Astrocyte of the hippocampus (primary cell): ENCODE measurements at regions not wholly inside any gene's neighbourhood (a gene's known extent, or its start where the extent isn't known, plus 50 kb on each side); places are given as distances from the start of the nearest gene placed in this dataset.
"Not testable (repeated sequence)": the region's sequence is repeated elsewhere in the genome, so short reads cannot be mapped to it uniquely, and the experiment has no call there.

Experiments
- DNase-seq: peaks from one replicate; pipeline ENCODE4 v3.0.0; 2011; ENCODE audit warnings: low read depth, low spot score

DNA sequence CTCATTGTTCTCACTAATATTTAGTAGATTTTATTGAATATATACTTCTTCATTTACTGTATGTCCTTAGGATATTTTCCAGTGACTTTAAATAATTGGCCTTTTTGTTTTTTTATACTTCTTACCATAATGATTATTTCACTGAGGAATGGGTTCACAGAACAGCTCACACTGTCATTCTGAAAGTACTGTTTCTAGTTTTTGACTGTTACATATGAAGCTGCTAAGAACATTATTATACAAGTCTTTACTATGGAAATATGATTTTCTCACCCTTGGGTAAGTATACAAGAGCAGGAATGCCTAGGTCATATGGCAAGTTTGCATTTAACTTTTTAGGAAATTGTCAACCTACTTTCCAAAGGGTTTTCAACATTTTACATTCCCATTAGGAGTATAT, 343.1 kb downstream of the CCER1 start:
- no peak for DNase-seq

DNA sequence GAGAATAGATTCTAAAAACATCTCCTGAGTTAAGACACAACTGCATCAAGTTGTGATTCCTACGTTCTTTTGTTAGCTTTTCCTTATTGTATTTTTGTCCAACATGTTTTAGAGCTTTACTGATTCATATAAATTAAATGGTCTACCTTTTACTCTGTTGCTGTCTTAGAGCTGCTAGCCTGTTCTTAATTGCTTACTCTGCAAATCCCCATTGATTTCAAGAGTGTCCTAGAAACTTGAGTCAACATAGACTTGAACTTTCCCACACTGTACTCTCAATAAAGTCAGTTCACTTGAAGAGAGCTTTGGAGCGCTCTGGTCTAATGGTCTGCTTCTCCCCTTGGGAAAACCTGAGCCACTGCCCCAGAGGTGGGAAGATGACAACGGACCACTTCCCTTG, 343.9 kb downstream of the CCER1 start:
- DNase-seq = no peak

DNA sequence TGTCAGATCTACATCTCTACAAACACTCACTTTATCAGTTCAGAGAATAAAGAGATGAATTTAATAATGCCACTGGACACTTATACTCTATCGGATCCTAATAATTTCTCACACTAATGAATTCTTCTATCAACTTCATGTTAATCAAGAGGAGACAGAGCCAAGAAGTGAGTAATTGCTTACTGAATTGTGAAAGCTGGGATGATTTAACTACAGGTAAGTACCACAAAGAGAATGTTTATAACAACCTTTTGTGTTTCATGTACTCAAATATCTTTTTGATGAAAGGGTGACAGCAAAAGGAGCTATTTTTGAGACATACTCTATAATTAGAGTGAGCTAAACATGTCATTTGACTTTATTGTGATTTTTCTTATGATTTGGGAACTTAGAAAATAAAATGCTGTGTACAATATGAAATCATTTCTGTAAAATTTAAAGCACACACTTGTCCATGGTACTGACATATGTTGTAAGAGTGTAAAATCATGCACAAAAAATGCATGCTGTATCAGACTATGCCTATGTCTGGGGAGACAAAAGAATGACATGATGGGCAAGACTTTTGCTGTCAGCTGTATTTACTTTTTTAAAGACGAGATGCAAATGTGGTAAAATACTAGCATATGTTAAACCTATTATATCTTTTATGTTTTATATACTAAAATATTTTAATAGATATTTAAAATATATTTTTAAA, 361.2 kb downstream of the CCER1 start:
- no peak for DNase-seq

DNA sequence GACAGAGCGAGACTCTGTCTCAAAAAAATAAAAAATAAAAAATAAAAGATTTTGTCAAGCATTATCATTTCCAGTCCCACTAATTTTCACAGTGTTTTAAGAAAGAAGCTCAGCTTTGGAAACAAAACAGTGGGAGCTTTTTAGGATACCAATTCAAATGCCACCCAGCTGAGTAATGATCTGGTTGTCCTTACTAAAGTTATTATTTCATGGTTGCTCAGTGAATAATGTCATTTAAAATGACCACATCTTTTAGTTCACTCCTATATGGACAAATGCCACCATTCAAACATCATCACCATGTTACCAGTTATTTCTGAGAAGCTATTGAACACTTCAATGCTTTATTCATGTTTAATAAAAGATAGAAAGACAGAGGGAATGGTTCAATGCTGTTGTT, 365.0 kb downstream of the CCER1 start:
- DNase-seq = no peak

DNA sequence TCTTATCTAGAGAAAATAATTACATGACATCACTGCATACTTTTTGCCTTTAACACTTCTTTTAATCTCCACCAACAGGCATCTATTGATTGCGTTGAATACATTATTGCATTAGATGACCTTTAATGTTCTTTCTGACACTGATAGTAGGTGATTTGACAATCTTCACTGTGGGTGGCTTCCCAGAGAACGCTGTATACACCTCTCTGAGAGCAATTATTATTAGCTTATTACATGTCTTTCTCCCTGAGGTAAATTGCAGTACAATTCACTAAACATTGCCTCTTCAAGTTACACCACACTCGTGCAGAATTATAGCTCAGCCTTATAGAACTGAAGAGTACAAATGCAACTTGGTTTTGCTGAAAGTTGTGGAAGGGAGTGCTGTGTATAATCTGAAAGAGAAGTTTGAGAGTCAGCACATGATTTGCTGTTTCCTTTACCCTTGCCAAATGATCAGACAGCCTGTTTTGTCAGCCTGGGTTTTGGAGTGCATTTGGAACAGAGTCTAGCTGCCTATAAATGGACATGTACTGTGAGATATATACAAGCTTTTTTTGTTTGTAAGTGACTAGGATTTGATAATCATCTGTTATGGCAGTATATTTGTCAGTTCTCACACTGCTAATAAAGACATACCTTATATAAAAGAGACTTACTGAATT, 369.2 kb downstream of the CCER1 start:
- DNase-seq = no peak

DNA sequence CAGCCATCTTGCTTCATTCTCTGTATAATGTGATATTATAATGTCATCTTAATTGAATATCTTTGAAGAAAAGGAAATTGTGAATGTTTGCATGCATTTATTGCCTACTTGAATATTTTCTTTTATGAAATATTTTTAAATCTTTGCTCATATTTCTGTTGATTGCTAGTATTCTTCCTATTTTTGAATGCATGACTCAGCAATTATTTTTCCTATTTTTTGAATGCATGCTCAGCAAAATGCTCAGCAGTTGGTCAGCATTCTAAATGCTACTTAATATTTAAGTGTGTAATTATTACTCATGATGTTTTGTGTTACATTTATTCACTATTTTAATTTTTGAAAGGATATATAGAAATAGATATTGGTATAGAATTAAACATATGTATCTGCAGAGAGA, 378.3 kb downstream of the CCER1 start:
- DNase-seq = no peak

DNA sequence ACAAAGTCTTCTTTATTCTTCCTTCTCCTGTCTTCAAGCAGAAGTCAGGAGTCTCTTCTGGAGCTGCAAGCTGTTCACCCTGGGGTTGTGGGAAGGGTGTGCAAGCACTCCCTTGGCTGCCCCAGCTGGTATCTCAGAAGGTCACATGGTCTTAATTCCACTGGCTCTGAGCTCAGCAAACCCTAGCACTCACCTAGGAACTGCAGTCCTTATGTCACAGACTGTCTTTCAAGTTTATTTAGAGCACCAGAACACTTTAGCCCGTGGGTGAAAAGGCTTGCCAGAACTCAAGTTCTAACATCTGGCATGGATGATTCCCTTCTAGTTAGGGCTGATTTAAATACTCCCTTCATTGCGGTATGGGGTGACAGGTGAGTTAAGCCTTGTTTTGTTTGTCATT, 379.0 kb downstream of the CCER1 start:
- no peak for DNase-seq

DNA sequence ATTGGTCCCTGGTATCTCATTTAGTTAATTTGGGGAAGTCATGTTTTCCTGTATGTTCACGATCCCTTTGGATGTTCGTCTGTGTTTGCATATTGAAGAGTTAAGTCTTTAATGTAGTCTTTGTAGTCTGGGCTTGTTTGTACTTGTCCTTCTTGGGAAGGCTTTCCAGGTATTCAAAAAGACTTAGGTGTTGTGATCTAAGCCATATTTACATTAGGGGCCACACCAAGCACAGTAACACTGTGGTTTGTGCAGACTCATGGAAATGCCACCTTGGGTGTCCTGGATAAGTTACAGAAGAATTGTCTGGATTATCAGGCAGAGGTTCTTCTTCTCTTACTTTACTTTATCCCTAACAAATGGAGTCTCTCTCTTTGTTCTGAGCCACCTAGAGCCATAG, 380.3 kb downstream of the CCER1 start:
- DNase-seq = no peak

DNA sequence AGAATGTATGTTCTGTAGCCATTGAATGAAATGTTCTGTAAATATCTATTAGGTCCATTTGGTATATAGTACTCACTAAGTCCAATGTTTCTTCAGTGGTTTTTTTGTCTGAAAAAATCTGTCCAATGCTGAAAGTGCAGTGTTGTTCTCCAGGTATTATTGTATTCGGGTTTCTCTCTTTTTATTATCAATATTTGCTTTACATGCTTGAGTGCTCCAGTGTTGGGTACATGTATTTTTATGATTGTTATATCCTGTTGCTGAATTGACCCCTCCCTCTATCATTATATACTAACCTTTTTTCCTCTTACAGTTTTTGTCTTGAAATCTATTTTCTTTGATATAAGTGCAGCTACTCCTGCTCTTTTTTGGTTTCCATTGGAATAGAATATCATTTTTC, 382.2 kb downstream of the CCER1 start:
- no peak for DNase-seq

DNA sequence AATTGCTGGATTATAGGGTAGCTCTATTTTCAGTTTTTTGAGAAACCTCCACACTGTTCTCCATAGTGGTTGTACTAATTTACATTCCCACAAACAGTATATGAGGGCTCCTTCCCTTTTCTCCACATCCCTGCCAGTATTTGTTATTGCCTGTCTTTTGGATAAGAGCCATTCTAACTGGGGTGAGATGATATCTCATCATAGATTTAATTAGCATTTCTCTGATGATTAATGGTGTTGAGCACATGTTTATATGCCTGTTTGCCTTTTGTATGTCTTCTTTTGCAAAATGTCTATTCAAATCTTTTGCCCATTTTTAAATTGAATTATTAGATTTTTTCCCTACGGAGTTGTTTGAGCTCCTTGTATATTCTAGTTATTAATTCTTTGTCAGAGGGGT, 385.3 kb downstream of the CCER1 start:
- no peak for DNase-seq

DNA sequence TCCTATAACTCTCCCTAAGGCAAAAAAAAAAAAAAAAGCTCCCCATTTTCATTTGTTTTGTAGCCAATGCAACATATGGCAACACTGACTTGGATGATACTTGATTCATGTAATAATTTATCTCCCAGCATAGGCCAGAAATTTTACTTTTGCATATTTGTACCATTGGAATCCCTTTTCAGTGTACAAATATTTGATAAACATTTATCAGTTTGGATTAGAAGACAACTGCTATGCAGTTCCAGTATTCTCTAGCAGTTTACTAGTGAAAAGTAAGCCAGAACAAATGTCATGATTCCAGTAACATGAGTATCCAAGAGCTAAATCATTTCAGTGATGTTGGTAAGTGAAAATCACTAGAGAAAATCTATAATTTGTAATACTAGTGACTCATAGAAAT, 392.3 kb downstream of the CCER1 start:
- no peak for DNase-seq

DNA sequence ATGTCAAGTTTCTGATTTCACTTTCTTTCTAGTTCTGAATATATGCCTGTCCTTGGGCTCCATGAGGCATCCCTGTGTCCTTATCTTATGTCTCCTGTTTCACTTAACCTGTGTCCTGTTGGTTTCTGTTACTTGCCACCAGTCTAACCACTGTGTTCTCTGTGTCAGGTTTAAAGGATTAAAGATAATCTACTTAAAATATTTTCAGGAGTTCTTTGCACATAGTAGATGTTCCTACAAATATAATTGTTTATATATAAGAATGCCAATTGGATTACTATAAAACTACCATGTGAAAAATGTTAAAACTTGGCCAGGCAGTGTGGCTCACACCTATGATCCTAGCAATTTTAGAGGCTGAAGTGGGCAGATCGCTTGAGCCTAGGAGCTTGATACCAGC, 406.4 kb downstream of the CCER1 start:
- DNase-seq = no peak

DNA sequence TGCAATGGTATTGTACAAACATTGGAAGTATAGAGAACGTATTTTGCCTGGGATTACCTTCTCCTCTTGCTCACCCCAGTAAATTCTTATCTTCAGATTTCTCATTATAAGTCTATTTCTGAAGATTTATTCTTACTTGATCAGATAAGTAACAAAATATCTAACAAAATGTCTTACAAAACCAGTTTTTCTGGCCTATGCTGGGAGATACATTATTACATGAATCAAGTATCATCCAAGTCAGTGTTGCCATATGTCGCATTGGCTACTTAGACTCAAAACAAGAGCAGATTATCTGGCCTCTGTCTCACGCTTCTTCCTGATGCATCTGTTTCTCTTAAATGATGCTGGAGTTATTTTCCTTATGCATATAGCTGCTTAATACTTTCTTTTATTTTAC, 408.5 kb downstream of the CCER1 start:
- DNase-seq = no peak

DNA sequence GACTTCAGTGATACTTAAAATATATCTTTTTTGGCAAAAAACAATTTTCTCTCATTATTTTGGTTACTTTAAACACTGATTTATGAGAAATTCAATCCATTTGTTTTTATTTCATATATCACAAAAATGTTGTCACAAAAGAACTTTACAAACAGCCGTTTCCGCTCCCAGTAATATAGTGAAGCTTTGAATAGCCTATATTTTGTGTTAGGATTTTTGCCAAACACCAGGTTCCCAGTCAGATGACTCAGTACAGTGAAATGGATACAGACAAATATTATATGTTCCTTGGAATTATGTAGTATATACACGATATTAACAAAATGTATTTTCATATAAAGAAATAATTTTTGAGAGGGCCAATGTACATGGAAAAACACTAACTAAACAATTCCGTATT, 411.1 kb downstream of the CCER1 start:
- peak; percentile 2 for DNase-seq

DNA sequence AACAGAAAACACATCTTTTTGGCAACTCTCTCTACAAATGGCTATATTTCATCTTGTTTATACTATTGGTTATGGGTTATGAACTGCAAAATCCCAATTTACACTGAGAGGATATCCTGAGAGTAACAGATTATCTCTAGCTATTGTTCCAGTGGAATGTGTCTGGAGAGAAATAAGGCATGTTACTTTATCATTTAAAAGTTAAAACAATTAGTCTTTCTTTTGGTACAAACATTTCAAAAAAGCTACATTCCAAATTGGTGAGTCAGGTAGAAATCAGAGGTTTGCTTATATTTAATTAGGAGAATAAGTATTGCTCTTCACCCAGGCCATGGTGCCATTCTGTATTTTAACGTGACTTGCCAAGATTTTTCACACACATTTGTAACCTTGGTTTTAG, 411.6 kb downstream of the CCER1 start:
- DNase-seq = peak; percentile 44

DNA sequence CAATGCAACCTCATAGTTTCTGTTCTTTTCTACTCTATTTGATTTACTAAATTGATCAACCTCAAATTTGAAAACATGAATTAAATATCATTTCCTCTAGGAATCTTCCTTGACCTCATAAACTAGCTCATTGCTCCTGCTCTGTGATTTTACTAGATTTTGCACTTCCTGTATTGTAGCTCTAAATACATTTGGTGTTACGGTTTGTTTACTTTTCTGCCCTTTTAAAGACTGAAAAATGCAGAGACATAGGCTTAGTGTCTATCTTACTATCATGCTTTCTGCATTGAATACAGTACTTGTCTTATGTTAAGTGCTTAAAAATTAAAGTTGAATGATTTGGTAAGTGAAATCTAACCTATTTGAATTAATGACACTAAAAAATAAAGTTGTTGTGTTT, 412.1 kb downstream of the CCER1 start:
- DNase-seq = not testable (repeated sequence)

DNA sequence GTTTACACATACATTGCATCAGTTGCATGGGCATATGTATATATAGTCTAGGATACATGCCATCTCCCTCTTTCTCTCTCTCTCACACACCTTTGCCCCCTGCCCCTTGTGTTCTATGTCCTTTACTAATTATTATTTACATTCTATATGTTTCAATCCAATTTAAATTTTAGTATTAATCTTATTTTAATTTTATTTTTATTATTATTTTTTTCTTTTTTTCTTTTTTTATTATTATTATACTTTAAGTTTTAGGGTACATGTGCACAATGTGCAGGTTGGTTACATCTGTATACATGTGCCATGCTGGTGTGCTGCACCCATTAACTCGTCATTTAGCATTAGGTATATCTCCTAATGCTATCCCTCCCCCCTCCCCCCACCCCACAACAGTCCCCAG, 421.1 kb downstream of the CCER1 start:
- DNase-seq = not testable (repeated sequence)

DNA sequence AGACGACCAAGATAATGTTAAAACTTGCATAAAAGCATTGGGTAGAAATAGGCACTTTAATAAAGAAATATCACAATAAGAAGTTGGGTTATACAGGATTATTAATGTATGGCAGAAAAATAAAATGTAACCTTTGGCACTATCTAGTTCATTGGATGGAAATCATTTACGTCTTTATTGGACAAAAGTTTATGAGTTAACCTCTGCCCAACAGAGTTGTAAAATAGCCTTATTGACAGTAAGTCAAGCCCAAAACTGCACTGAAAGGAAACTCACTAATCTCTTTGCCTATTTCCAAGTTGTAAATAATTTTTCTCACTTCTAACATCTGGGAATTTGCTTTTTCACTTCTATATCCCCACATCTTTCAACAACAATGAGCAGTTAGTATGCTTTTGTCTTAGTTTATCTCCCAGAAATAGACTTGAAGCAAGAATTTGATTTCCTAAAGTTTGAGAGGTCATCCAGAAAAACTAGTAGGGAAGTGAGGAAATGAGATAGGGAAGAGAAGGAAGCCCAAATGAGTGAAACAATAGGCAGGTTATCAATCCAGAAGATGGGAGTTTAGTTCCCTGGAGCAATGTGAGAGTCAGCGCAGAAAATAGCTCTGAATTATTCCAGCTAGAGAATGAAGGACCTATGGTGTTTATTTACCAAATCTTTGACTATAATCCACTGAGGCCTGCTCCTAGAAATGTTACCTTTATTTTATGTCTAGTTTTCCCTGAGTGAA, 434.8 kb downstream of the CCER1 start:
- DNase-seq = no peak

DNA sequence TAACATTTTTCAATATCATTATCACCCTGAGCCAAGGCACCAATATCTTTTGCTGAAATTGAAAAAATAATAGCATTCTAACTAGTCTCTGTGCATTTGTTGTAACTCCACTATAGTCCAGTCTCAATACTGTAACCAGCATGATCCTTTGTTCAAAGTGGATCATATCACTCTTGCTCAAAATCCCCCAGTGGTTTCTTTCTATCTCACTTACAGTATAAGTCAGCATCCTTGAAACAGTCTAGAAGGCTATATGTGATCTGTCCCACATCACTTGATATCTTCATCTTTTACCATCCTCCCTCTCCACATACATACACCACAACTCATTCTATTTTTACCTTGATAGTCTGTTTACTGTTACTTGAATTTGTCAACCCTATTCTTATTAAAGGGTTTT, 435.7 kb downstream of the CCER1 start:
- DNase-seq = no peak

DNA sequence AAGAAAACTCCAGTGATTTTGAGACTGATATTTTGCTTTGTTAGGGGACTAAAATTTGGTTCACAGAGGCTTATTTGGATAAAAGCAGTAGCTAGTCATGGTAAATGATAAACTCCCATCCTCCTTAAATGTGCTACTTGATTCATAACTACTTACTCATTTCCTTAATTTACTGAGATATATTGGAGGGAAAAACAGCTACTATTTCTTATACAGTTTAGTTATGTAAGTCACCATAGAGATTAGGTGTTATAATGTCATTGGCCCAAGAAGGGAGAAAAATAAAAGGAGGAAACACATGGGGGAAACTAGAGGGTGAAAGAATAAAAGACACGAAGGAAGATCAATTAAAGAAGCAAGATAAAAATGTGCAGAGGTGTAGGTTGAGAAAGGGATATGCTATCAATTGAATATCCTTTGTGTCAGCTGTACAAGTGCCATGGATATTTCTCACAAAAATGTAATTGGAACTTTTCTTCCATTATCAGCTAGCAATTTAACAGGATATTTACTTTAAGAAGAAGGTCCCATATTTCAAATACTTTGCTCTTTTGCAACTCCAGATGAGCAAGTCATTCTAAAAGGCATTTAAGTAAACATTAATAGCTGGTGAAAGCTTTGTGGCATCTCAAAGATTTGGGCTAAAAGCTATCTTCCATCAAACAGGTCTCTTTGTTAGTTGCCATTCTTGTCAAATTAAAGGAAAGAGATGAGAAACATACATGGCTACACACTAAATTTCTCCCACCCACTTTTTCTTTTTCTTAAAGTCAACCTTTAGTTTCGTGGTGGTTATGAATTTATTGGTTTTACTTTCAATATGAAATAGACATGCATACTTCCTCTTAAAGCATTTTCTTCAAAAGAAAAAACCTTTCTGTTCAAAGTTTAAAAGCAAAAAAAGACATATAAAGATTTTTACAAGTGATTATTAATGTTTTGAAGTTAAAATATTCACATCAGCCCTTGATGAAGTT, 439.5 kb downstream of the CCER1 start:
- no peak for DNase-seq

DNA sequence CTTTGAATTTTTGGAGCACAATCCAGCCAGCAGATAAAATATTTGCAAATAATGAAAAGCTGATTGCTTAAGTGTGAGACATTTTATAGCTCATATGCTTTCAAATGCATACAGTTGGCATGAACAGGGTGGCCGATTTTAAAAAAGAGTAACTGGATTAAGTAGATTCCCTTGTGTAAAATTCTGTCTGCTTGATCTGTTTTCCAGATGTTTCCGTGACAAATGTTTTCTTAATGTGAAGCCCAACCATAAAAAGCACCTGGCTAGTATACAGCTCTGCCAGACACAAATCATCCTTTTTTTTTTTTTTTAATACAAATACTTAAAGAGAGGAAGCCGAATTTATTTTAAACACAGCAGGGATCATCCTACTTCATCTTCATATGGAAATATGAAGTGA, 440.7 kb downstream of the CCER1 start:
- no peak for DNase-seq

DNA sequence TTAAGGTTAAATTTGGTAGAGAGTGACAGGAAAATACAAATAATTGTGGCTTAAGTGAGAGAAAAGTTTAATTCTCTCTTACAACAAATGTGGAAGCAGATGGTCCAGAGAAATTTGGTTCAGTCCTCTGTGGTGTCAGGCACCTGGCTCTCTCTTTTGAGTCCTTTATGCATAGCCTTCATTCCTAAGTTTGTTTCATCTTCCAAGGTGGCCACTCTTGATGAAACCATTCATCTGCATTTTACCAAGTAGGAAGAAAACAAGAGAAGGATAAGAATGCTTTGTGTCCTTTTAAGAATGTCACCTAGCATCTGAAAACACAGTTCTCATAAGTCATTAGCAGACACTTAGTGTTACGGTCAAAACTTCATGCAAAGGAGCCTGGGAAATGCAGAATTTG, 442.5 kb downstream of the CCER1 start:
- no peak for DNase-seq
